GM18499 (cell line): ENCODE measurements at regions not wholly inside any gene's neighbourhood (a gene's known extent, or its start where the extent isn't known, plus 50 kb on each side); places are given as distances from the start of the nearest gene placed in this dataset.

Source experiments
- ATAC-seq: cut with Tn5 transposase; IDR thresholded peaks from one replicate; pipeline ENCODE4 v1.9.1; 2021; ENCODE audit warnings: moderate number of reproducible peaks; ENCODE audit not compliant: insufficient read depth, unreplicated experiment

GRCh38 chr3:160161921-160162320 lies 63.3 kb upstream of the C3orf80 start:
- ATAC-seq: no peak

GRCh38 chr3:160162440-160162839 lies 62.8 kb upstream of the C3orf80 start:
- no peak for ATAC-seq

- no peak for ATAC-seq
Measured at GRCh38 chr3:160163229-160163878, 61.9 kb upstream of the C3orf80 start.

- no peak for ATAC-seq
Measured at GRCh38 chr3:160168246-160168645, 57.0 kb upstream of the C3orf80 start.

GRCh38 chr3:160169139-160169976 lies 55.9 kb upstream of the C3orf80 start:
- no peak for ATAC-seq

GRCh38 chr3:160170409-160171370 lies 54.5 kb upstream of the C3orf80 start:
- ATAC-seq: no peak

- no peak for ATAC-seq
Measured at GRCh38 chr3:160171813-160172212, 53.4 kb upstream of the C3orf80 start.

- no peak for ATAC-seq
Measured at GRCh38 chr3:160174621-160175020, 50.6 kb upstream of the C3orf80 start.
